ENCODE measurements at regions not wholly inside any gene's neighbourhood (a gene's known extent, or its start where the extent isn't known, plus 50 kb on each side); places are given as distances from the start of the nearest gene placed in this dataset.
"Not testable (repeated sequence)": the region's sequence is repeated elsewhere in the genome, so short reads cannot be mapped to it uniquely, and the experiment has no call there.

GRCh38 chrX:52261125-52261462, 76.4 kb downstream of the MAGED4 start:
- intact Hi-C loops (cut with DNase I), result no loop called here
- ATAC-seq (no peak), DNase-seq (ENCODE audit: low spot score) (no peak)

DNA sequence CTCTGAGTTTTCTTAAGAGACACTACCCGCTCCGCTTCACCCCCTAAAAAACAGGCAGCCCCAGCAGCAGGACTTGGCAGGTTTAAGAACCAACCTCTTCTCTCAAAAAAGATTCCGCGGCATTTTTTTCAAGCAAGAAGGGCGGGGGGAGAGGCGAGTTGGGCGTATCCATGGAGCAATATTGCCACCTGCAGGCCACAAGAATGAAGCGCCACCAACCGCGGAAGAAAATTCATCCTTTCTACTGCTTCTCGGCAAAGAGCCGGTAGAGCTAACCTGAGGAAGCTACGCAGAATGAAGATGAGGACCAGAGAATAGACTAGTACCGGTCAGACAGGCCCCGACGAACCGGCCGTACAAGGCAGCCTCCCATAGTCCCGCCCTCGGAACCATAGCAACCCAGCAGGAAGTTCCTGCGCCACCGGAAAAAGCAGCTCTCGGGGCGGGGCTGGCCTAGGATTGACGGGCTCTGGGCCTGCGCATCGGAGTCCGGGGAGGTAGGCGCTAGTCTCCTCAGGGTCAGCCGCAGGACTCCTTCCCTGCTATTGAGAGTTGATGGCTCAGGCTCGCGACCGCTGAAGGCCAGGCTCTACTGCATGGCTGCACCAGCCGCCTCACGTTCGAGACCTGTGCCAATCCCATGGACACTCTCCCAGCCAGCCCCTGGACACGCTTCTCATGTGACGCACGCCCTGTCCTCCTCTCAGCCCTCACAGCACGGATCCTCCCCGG, 76.9 kb downstream of the MAGED4 start:
- DNase-seq (ENCODE audit: low spot score) (peak; percentile 99), ATAC-seq (peak; percentile 100)
- intact Hi-C loops (cut with DNase I), result no loop called here

DNA sequence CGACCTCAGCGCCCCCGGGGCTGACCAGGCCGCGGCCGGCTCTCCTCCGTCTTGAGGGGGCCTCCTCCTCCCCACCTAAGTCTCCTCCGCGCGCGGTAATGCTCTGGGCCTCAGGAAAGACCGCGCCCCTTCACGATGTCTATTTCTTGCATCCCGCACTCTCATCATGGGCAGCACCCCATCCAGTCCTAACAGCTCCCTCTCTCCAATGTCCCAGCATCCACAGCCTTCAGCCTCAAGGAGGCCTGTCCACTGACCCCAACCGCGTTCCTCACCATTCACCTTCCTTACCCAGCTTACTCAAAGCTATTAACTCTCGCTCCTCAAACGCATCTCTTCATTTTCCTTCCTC, 77.5 kb downstream of the MAGED4 start:
- intact Hi-C loops (cut with DNase I), result no loop called here
- DNase-seq (ENCODE audit: low spot score) (no peak), ATAC-seq (peak; percentile 41)

DNA sequence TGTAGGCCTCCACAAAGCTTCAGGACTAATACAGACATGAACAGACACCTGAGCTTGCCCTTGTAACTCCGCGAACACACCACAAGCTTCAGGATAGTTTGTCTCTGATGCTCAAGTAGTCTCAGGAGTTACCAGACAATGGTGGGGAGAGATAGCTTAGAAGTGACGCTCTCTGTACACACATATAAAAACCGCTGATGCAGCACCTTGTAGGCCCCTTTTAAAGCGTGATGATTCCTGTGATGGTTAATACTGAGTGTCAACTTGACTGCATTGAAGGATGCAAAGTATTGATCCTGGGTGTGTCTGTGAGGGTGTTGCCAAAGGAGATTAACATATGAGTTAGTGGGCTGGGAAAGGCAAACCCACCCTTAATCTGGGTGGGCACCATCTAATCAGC, 78.7 kb downstream of the MAGED4 start:
- DNase-seq (ENCODE audit: low spot score) (no peak), ATAC-seq (no peak)
- intact Hi-C loops (cut with DNase I), result no loop called here

- DNase-seq (ENCODE audit: low spot score) (no peak), ATAC-seq (no peak)
- intact Hi-C loops (cut with DNase I), result no loop called here
These were observed 81.0 kb downstream of the MAGED4 start for GRCh38 chrX:52265713-52266112.

GRCh38 chrX:52268502-52268901, 83.8 kb downstream of the MAGED4 start:
- ATAC-seq; intact Hi-C loops (cut with DNase I); DNase-seq (ENCODE audit: low spot score): not testable (repeated sequence)

GRCh38 chrX:52270453-52271116, 85.9 kb downstream of the MAGED4 start:
- no peak for ATAC-seq
- no peak for DNase-seq (ENCODE audit: low spot score)
- intact Hi-C loops (cut with DNase I), result no loop called here

- intact Hi-C loops (cut with DNase I), result no loop called here
- DNase-seq (ENCODE audit: low spot score) (no peak), ATAC-seq (no peak)
These were observed 86.5 kb downstream of the MAGED4 start for GRCh38 chrX:52271206-52271605.

DNA sequence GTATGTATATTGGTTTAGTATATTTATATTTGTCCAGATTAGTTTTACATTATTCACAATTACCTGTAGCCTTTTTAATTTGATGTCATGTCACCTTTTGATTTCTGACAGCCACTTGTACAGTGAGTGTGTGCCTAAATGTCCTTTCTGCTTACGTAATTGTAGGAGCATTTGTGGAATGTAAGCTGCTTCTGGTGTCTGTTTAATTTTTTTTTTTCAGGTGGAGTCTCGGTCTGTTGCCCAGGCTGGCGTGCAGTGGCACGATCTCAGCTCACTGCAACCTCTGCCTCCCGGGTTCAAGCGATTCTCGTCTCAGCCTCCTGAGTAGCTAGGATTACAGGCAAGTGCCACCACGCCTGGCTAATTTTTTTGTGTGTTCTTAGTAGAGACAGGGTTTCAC, 91.2 kb upstream of the XAGE2 start:
- ATAC-seq (no peak), DNase-seq (ENCODE audit: low spot score) (no peak)
- intact Hi-C loops (cut with DNase I), result no loop called here

DNA sequence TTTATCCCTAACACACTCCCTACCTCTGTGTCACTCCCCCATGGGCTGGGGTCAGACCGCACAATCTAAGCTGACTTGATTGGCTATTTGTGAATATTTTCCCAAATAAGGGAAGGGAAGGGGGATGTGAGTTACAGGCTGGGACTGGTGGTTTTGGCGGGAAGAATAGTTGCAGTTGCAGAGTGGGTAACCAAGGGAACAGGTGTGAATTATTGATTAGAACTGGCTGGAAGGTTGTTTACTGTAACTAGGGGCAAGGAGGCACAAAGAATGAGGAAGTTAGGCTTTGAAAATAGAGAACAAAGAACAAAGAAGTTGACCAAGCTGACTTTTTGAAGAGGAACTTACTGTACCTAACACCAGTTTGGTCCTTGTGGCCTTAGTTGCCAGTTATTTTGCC, 88.0 kb upstream of the XAGE2 start:
- no peak for ATAC-seq
- no peak for DNase-seq (ENCODE audit: low spot score)
- intact Hi-C loops (cut with DNase I), result no loop called here

DNA sequence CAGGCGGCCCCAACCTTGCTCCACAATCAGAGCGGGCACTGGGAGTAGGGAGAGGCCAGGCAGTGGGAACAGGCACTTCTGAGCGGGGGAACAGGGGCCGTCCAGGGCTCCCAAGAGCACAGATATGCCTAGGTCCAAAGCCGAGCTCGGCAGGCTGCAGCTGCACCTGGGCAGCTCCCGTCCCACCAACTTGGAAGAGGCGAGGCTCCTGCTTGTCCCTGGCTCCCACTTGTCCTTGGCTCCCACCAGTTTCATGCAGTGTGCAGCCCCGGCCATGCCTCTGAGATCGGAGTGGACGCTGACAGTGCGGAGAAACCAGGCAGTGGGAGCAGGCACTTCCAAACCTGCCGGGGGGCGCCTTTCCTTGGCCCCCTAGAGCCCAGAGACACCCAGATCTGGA, 84.0 kb upstream of the XAGE2 start:
- no peak for ATAC-seq
- DNase-seq (ENCODE audit: low spot score), result no peak
- intact Hi-C loops (cut with DNase I), result no loop called here

GRCh38 chrX:52298968-52299367, 69.9 kb upstream of the XAGE2 start:
- DNase-seq (ENCODE audit: low spot score); ATAC-seq; intact Hi-C loops (cut with DNase I): not testable (repeated sequence)

- DNase-seq (ENCODE audit: low spot score); intact Hi-C loops (cut with DNase I); ATAC-seq: not testable (repeated sequence)
These were observed 60.3 kb upstream of the XAGE2 start for GRCh38 chrX:52308532-52308931.

Data from sciatic nerve (tissue), 2 donors.